Keratinocyte (primary cell): ENCODE measurements at regions not wholly inside any gene's neighbourhood (a gene's known extent, or its start where the extent isn't known, plus 50 kb on each side); places are given as distances from the start of the nearest gene placed in this dataset.

Experiments
- DNase-seq: peaks from one replicate; pipeline ENCODE4 v3.0.0-alpha.2; 2011; ENCODE audit warnings: low read depth, missing footprints, low spot score
- FAIRE-seq: peaks from 2 replicates; lab custom pipeline; 2011; peaks lifted over from hg19 to GRCh38; lab: Jason Lieb, UNC
- H2AFZ ChIP-seq: 2 replicates; pipeline ENCODE4 v1.6.0; 2012; ENCODE audit warnings: low read length, control low read depth, inconsistent platforms; ENCODE audit not compliant: control insufficient read depth
- H3K27ac ChIP-seq: 2 replicates; pipeline ENCODE4 v1.5.1; 2011; ENCODE audit warnings: low read length; ENCODE audit not compliant: control insufficient read depth, insufficient read depth
- H3K27me3 ChIP-seq: 3 replicates; pipeline ENCODE4 v1.6.0; 2011; ENCODE audit warnings: low read length; ENCODE audit not compliant: control insufficient read depth, insufficient read depth; ENCODE audit errors: extremely low read depth
- H3K36me3 ChIP-seq, 2 experiments: 2 replicates in 1 of 2; 3 replicates in 1 of 2; pipeline ENCODE4 v1.5.1; 2011; ENCODE audit warnings: low read length in 2 of 2, mild to moderate bottlenecking in 1 of 2; ENCODE audit not compliant: control insufficient read depth in 2 of 2, insufficient read depth in 2 of 2; ENCODE audit errors: extremely low read depth in 1 of 2
- H3K4me1 ChIP-seq: 3 replicates; pipeline ENCODE4 v1.5.1; 2011; ENCODE audit warnings: low read length; ENCODE audit not compliant: control insufficient read depth, insufficient read depth; ENCODE audit errors: extremely low read depth
- H3K4me2 ChIP-seq: 3 replicates; pipeline ENCODE4 v1.6.0; 2011; ENCODE audit warnings: low read depth, low read length; ENCODE audit not compliant: control insufficient read depth, insufficient read depth; ENCODE audit errors: extremely low read depth
- H3K4me3 ChIP-seq, 3 experiments: fragments of 200-600 bp in 1 of 3; sonication (generic) in 1 of 3; 2 replicates in 2 of 3; 3 replicates in 1 of 3; pipeline ENCODE4 v1.5.1; 2011 to 2016; ENCODE audit warnings: low read length in 3 of 3, mild to moderate bottlenecking in 3 of 3, control low read depth in 2 of 3, inconsistent platforms in 1 of 3, low read depth in 1 of 3, mixed read lengths in 1 of 3, mixed run types in 1 of 3, moderate library complexity in 1 of 3; ENCODE audit not compliant: control insufficient read depth in 2 of 3, insufficient read depth in 2 of 3; ENCODE audit errors: extremely low read depth in 1 of 3
- H3K79me2 ChIP-seq: 2 replicates; pipeline ENCODE4 v1.6.0; 2012; ENCODE audit warnings: low read length; ENCODE audit not compliant: control insufficient read depth, insufficient read depth
- H3K9ac ChIP-seq: 3 replicates; pipeline ENCODE4 v1.6.0; 2011; ENCODE audit warnings: low read length; ENCODE audit not compliant: control insufficient read depth, insufficient read depth; ENCODE audit errors: extremely low read depth
- H3K9me1 ChIP-seq: 3 replicates; pipeline ENCODE4 v1.6.0; 2011; ENCODE audit warnings: low read length; ENCODE audit not compliant: control insufficient read depth, insufficient read depth; ENCODE audit errors: extremely low read depth
- H3K9me3 ChIP-seq: 2 replicates; pipeline ENCODE4 v1.5.1; 2012; ENCODE audit warnings: low read depth, low read length; ENCODE audit not compliant: control insufficient read depth
- H4K20me1 ChIP-seq: 3 replicates; pipeline ENCODE4 v1.6.0; 2011; ENCODE audit warnings: low read length; ENCODE audit not compliant: control insufficient read depth, insufficient read depth; ENCODE audit errors: extremely low read depth
- EZH2 ChIP-seq: IDR thresholded peaks from one replicate; pipeline ENCODE4 v1.6.1; 2012; ENCODE audit warnings: inconsistent platforms, mild to moderate bottlenecking, low read length, moderate library complexity
- dilution Hi-C: fragments of 300-500 bp; cut with MboI; formaldehyde crosslinking; loops from one replicate; pipeline ENCODE4 v1.7.0; 2020; ENCODE audit warnings: low sequenced_read_pairs; ENCODE audit not compliant: extremely low pct_ligation_motif_present
- TF ChIP-seq, protein P1 (sequence below), 3 experiments: IDR thresholded peaks in 1 of 3; conservative IDR thresholded peaks in 1 of 3; optimal IDR thresholded peaks in 1 of 3; 2 replicates in 2 of 3; 3 replicates in 1 of 3; pipeline versions ENCODE3 to v1.5.1; 2011; ENCODE audit warnings: low read length in 3 of 3, mild to moderate bottlenecking in 3 of 3, moderate library complexity in 2 of 3, control low read depth in 1 of 3, inconsistent platforms in 1 of 3; ENCODE audit not compliant: insufficient read depth in 2 of 3; ENCODE audit errors: extremely low read depth in 1 of 3

DNA sequence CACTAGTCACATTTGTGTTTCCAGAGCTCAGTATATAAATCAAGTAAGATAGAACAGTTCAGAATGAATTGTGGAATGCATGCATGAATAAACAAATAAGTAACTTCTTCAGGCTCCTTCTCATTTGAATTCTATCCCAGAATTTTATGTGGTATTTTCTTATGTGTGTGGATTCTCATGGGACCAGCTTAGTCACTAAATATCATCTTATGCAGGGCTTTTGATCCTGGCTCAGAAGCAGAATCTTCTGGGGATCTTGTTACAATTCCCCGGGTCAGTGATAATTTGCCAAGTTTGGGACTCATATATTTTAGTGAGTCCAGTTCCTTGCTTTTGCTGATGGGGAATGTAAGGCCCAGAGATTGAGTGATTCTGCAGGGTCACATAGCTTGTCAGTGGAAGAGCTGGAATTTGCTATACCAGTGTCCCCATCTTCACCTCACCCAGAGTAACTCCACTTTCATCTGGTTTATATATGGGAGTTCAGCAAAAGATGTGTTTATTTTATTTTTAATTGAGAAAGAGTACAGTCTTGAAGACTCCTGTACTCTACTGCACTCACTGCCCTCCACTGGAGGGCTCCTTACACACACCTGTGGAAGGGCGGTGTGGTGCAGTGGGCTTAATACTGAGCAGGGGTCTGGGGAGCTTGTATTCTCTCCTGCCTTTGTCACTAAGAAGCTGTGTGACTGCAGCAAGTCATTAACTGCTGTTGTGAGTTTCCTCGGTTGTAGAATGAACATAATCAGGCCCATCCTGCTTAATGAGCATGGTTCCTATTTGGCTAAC, 198.2 kb upstream of the CXorf66 start:
- no peak for FAIRE-seq
- DNase-seq, result no peak
- H3K4me3 ChIP-seq, result no peak overlapping the region
- H4K20me1 ChIP-seq, result no peaks in the 10 kb centered on the region
- no peaks in the 10 kb centered on the region for H3K9me1 ChIP-seq
- H3K9me3 ChIP-seq, result no peaks in the 10 kb centered on the region
- H3K4me2 ChIP-seq, result no peak overlapping the region
- H3K4me1 ChIP-seq, result no peaks in the 10 kb centered on the region
- TF ChIP-seq, protein P1, sequence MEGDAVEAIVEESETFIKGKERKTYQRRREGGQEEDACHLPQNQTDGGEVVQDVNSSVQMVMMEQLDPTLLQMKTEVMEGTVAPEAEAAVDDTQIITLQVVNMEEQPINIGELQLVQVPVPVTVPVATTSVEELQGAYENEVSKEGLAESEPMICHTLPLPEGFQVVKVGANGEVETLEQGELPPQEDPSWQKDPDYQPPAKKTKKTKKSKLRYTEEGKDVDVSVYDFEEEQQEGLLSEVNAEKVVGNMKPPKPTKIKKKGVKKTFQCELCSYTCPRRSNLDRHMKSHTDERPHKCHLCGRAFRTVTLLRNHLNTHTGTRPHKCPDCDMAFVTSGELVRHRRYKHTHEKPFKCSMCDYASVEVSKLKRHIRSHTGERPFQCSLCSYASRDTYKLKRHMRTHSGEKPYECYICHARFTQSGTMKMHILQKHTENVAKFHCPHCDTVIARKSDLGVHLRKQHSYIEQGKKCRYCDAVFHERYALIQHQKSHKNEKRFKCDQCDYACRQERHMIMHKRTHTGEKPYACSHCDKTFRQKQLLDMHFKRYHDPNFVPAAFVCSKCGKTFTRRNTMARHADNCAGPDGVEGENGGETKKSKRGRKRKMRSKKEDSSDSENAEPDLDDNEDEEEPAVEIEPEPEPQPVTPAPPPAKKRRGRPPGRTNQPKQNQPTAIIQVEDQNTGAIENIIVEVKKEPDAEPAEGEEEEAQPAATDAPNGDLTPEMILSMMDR (optimal IDR thresholded peaks at IDR 0.05 in 1 of 3, IDR thresholded peaks at IDR 0.05 in 1 of 3, conservative IDR thresholded peaks at IDR 0.05 in 1 of 3; ENCODE audit: extremely low read depth in 1 of 3, insufficient read depth in 2 of 3, low read length in 3 of 3), result peak in 1 of 3 experiments; percentile 7
- no peak for TF ChIP-seq EZH2
- H2AFZ ChIP-seq, result no peak overlapping the region
- no peak overlapping the region for H3K27ac ChIP-seq
- no peaks in the 10 kb centered on the region for H3K79me2 ChIP-seq
- dilution Hi-C loops, result no loop called here
- H3K27me3 ChIP-seq, result no peaks in the 10 kb centered on the region
- no peak overlapping the region for H3K9ac ChIP-seq
- no peaks in the 10 kb centered on the region for H3K36me3 ChIP-seq

DNA sequence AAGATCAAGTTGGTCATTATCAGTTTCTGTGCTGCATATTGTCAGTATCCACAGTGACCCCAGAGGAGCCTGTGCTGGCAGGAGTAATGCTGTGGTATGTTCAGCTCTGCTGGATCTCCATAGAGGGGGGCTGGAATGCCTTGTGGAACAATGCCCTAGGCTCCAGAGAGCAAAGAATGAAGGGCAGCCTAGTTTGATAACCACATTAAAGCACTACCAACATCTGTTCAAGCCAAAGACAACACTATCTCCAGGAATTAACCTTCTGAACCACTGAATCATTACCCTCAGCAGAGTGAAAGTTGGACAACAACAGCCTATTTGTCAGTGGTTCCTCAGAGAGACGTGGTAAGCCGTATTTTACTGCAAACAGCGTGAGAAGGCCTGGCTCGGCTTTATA, 192.3 kb upstream of the CXorf66 start:
- Histone ChIP-seq H3K79me2 (no peaks in the 10 kb centered on the region), H4K20me1 (no peaks in the 10 kb centered on the region), H3K4me3 (no peak overlapping the region), H3K36me3 (no peaks in the 10 kb centered on the region), H3K27ac (no peak overlapping the region), H3K9me1 (no peaks in the 10 kb centered on the region), H3K9ac (no peak overlapping the region), H2AFZ (no peak overlapping the region), H3K4me1 (no peaks in the 10 kb centered on the region), H3K9me3 (no peaks in the 10 kb centered on the region), H3K4me2 (no peak overlapping the region), H3K27me3 (no peaks in the 10 kb centered on the region)
- dilution Hi-C loops, result no loop called here
- FAIRE-seq, result no peak
- no peak for TF ChIP-seq EZH2
- TF ChIP-seq, protein P1 (optimal IDR thresholded peaks at IDR 0.05 in 1 of 3, IDR thresholded peaks at IDR 0.05 in 1 of 3, conservative IDR thresholded peaks at IDR 0.05 in 1 of 3; ENCODE audit: extremely low read depth in 1 of 3, insufficient read depth in 2 of 3, low read length in 3 of 3), result no peak
- DNase-seq, result no peak
